SHP77 treated with DMSO at 0.1 percent for 48 hours (cell line): ENCODE measurements at regions not wholly inside any gene's neighbourhood (a gene's known extent, or its start where the extent isn't known, plus 50 kb on each side); places are given as distances from the start of the nearest gene placed in this dataset.
A peak's percentile ranks its signal among the peaks of the same experiment; 100 is the strongest.

ENCODE experiments used
- DNase-seq: peaks from one replicate; lab custom pipeline; 2025; lab: John Stamatoyannopoulos, UW

GRCh38 chr12:30507576-30507975 lies 188.1 kb downstream of the IPO8 start:
- no peak for DNase-seq

- no peak for DNase-seq
Observed at GRCh38 chr12:30506411-30506810, 189.3 kb downstream of the IPO8 start.

GRCh38 chr12:30501718-30502117 lies 194.0 kb downstream of the IPO8 start:
- DNase-seq: no peak

- DNase-seq: no peak
Observed at GRCh38 chr12:30500532-30500931, 195.1 kb downstream of the IPO8 start.

- DNase-seq: no peak
Observed at GRCh38 chr12:30485230-30485890, 210.3 kb downstream of the IPO8 start.

GRCh38 chr12:30484658-30485057 lies 211.0 kb downstream of the IPO8 start:
- no peak for DNase-seq

GRCh38 chr12:30482650-30483049 lies 213.0 kb downstream of the IPO8 start:
- no peak for DNase-seq

- DNase-seq: no peak
Observed at GRCh38 chr12:30473274-30473673, 222.4 kb downstream of the IPO8 start.

GRCh38 chr12:30466093-30466585 lies 229.5 kb downstream of the IPO8 start:
- no peak for DNase-seq

GRCh38 chr12:30463636-30464035 lies 232.0 kb downstream of the IPO8 start:
- DNase-seq: no peak

GRCh38 chr12:30462249-30462648 lies 233.4 kb downstream of the IPO8 start:
- no peak for DNase-seq

- no peak for DNase-seq
Observed at GRCh38 chr12:30461026-30461615, 234.5 kb downstream of the IPO8 start.

GRCh38 chr12:30458453-30458852 lies 237.2 kb downstream of the IPO8 start:
- DNase-seq: no peak

- peak; percentile 38 for DNase-seq
Observed at GRCh38 chr12:30457621-30458289, 237.9 kb downstream of the IPO8 start.

GRCh38 chr12:30450872-30451271 lies 244.8 kb downstream of the IPO8 start:
- DNase-seq: no peak

GRCh38 chr12:30450226-30450625 lies 245.4 kb downstream of the IPO8 start:
- DNase-seq: no peak

GRCh38 chr12:30448038-30448437 lies 247.6 kb downstream of the IPO8 start:
- DNase-seq: no peak

- DNase-seq: no peak
Observed at GRCh38 chr12:30447061-30447750, 248.5 kb downstream of the IPO8 start.

- no peak for DNase-seq
Observed at GRCh38 chr12:30442461-30442860, 253.2 kb downstream of the IPO8 start.

GRCh38 chr12:30440826-30441602 lies 254.7 kb downstream of the IPO8 start:
- DNase-seq: peak; percentile 60

- no peak for DNase-seq
Observed at GRCh38 chr12:30439201-30439600, 256.5 kb downstream of the IPO8 start.

GRCh38 chr12:30438601-30439041 lies 257.0 kb downstream of the IPO8 start:
- DNase-seq: no peak
